ENCODE measurements at regions not wholly inside any gene's neighbourhood (a gene's known extent, or its start where the extent isn't known, plus 50 kb on each side); places are given as distances from the start of the nearest gene placed in this dataset.

GRCh38 chr16:13629704-13630103 is 290.2 kb upstream of the ERCC4 start:
- TF ChIP-seq, protein P1, sequence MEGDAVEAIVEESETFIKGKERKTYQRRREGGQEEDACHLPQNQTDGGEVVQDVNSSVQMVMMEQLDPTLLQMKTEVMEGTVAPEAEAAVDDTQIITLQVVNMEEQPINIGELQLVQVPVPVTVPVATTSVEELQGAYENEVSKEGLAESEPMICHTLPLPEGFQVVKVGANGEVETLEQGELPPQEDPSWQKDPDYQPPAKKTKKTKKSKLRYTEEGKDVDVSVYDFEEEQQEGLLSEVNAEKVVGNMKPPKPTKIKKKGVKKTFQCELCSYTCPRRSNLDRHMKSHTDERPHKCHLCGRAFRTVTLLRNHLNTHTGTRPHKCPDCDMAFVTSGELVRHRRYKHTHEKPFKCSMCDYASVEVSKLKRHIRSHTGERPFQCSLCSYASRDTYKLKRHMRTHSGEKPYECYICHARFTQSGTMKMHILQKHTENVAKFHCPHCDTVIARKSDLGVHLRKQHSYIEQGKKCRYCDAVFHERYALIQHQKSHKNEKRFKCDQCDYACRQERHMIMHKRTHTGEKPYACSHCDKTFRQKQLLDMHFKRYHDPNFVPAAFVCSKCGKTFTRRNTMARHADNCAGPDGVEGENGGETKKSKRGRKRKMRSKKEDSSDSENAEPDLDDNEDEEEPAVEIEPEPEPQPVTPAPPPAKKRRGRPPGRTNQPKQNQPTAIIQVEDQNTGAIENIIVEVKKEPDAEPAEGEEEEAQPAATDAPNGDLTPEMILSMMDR (IDR thresholded peaks at IDR 0.05; ENCODE audit: poor library complexity) = no peak
- TF ChIP-seq EZH2 (IDR thresholded peaks at IDR 0.05; ENCODE audit: borderline replicate concordance) = no peak
- no peak for TF ChIP-seq EZH2phosphoT487 (IDR thresholded peaks at IDR 0.05; ENCODE audit: low read depth, severe bottlenecking, unreplicated experiment)

All from hepatocyte (in vitro differentiated cells).